Neural cell (in vitro differentiated cells): ENCODE measurements at regions not wholly inside any gene's neighbourhood (a gene's known extent, or its start where the extent isn't known, plus 50 kb on each side); places are given as distances from the start of the nearest gene placed in this dataset.

Experiments
- H2AFZ ChIP-seq: fragments of 200-600, 300-800 bp; sonication (generic), shearing (Covaris generic); 2 replicates; pipeline ENCODE4 v1.6.0; 2014; ENCODE audit warnings: low read depth, mild to moderate bottlenecking, antibody characterized with exemption, low read length, moderate library complexity
- H3F3A ChIP-seq: fragments of 200-600 bp; shearing (Covaris generic); 2 replicates; pipeline ENCODE4 v1.6.1; 2016; ENCODE audit warnings: mild to moderate bottlenecking, moderate library complexity, mixed read lengths, antibody characterized with exemption, low read length; ENCODE audit not compliant: insufficient read depth, poor library complexity, severe bottlenecking
- H3K27ac ChIP-seq: fragments of 200-600, 300-800 bp; sonication (generic), shearing (Covaris generic); 2 replicates; pipeline ENCODE4 v1.5.1; 2014; ENCODE audit warnings: mild to moderate bottlenecking, low read length, moderate library complexity
- H3K27me3 ChIP-seq: fragments of 300-800, 200-600 bp; sonication (generic), shearing (Covaris generic); 2 replicates; pipeline ENCODE4 v1.6.0; 2014; ENCODE audit warnings: mild to moderate bottlenecking, low read depth, low read length, moderate library complexity; ENCODE audit not compliant: insufficient read depth
- H3K36me3 ChIP-seq: fragments of 300-800, 200-600 bp; sonication (generic), shearing (Covaris generic); 2 replicates; pipeline ENCODE4 v1.5.1; 2014; ENCODE audit warnings: mild to moderate bottlenecking, antibody characterized with exemption, low read length, moderate library complexity; ENCODE audit not compliant: insufficient read depth
- H3K4me2 ChIP-seq: fragments of 300-800, 200-600 bp; sonication (generic), shearing (Covaris generic); 2 replicates; pipeline ENCODE4 v1.6.0; 2014; ENCODE audit warnings: mild to moderate bottlenecking, low read length
- H3K4me3 ChIP-seq: fragments of 300-800, 200-600 bp; sonication (generic), shearing (Covaris generic); 2 replicates; pipeline ENCODE4 v1.5.1; 2014; ENCODE audit warnings: mild to moderate bottlenecking, low read length, moderate library complexity
- H3K79me2 ChIP-seq: fragments of 200-600 bp; shearing (Covaris generic); replicated peaks from 2 replicates; pipeline ENCODE4 v1.6.0; 2014; ENCODE audit warnings: mild to moderate bottlenecking, low read length, moderate library complexity; ENCODE audit not compliant: insufficient read depth
- H3K9ac ChIP-seq: fragments of 300-800, 200-600 bp; sonication (generic), shearing (Covaris generic); 2 replicates; pipeline ENCODE4 v1.6.1; 2016; ENCODE audit warnings: mild to moderate bottlenecking, low read length, mixed read lengths
- H3K9me2 ChIP-seq: fragments of 200-600 bp; shearing (Covaris generic); 2 replicates; pipeline ENCODE4 v1.6.1; 2016; ENCODE audit warnings: mild to moderate bottlenecking, low read length, mixed read lengths; ENCODE audit not compliant: insufficient read depth
- H3K9me3 ChIP-seq: fragments of 200-600, 300-800 bp; sonication (generic), shearing (Covaris generic); 2 replicates; pipeline ENCODE4 v1.6.1; 2016; ENCODE audit warnings: mild to moderate bottlenecking, mixed run types, low read length, moderate library complexity, mixed read lengths
- H4K20me1 ChIP-seq: fragments of 200-600 bp; shearing (Covaris generic); 2 replicates; pipeline ENCODE4 v1.6.1; 2016; ENCODE audit warnings: mild to moderate bottlenecking, mixed run types; ENCODE audit not compliant: insufficient read depth
- EP300 ChIP-seq: fragments of 450-650 bp; conservative IDR thresholded peaks from 2 replicates; pipeline ENCODE4 v1.6.1; 2014; ENCODE audit warnings: antibody characterized with exemption, mild to moderate bottlenecking, moderate library complexity; ENCODE audit not compliant: poor library complexity, severe bottlenecking
- EZH2 ChIP-seq: fragments of 200-600, 300-800 bp; shearing (Covaris generic), sonication (generic); IDR thresholded peaks from 2 replicates; pipeline ENCODE4 v1.6.1; 2014; ENCODE audit warnings: antibody characterized with exemption, low read length, borderline replicate concordance, mild to moderate bottlenecking; ENCODE audit not compliant: insufficient read depth, poor library complexity, severe bottlenecking
- MXI1 ChIP-seq: fragments of 450-650 bp; conservative IDR thresholded peaks from 2 replicates; pipeline ENCODE4 v1.6.1; 2014; ENCODE audit warnings: antibody characterized with exemption, mild to moderate bottlenecking; ENCODE audit not compliant: poor library complexity, severe bottlenecking
- POLR2AphosphoS5 ChIP-seq: IDR thresholded peaks from 2 replicates; pipeline ENCODE4 v1.6.1; 2012
- RAD21 ChIP-seq: fragments of 450-650 bp; conservative IDR thresholded peaks from 2 replicates; pipeline ENCODE4 v1.6.1; 2014; ENCODE audit warnings: antibody characterized with exemption, mild to moderate bottlenecking, moderate library complexity
- SMC3 ChIP-seq: fragments of 450-650 bp; conservative IDR thresholded peaks from 2 replicates; pipeline ENCODE4 v1.6.1; 2014; ENCODE audit warnings: antibody characterized with exemption, mild to moderate bottlenecking, moderate library complexity; ENCODE audit not compliant: poor library complexity
- TAF1 ChIP-seq: IDR thresholded peaks from 2 replicates; pipeline ENCODE4 v1.6.1; 2012; ENCODE audit warnings: low read depth
- TF ChIP-seq, protein P1 (sequence below): fragments of 450-650 bp; IDR thresholded peaks from 2 replicates; pipeline ENCODE4 v1.5.1; 2014; ENCODE audit warnings: antibody characterized with exemption, mild to moderate bottlenecking, moderate library complexity; ENCODE audit not compliant: poor library complexity, severe bottlenecking
- TF ChIP-seq, protein P2 (sequence below): IDR thresholded peaks from 2 replicates; pipeline ENCODE4 v1.6.1; 2012; ENCODE audit warnings: borderline replicate concordance

DNA sequence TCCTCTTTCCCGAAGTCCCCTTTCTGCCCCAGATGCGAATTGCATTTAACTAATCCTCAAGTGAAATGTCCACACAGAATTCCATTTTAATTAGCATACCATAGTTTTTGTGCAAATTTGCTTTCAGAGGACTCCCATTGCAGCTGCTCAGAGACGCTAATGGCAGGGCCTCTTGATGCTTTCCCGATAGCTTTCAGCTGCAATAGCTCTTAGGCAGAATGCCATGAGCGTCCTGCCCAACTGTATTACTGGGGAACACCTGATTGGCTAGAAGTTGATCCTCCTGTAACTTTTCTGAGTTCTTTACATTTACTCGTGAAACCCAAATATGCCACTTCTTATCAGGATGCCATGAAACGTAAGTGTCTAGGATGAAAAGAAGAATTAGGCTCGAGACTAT lies 203.0 kb downstream of the UTP18 start:
- Histone ChIP-seq H3F3A (no peaks in the 10 kb centered on the region), H3K79me2 (no peaks in the 10 kb centered on the region), H3K9me2 (no peaks in the 10 kb centered on the region), H3K4me3 (no peak overlapping the region), H3K9ac (no peak overlapping the region), H4K20me1 (no peaks in the 10 kb centered on the region), H2AFZ (no peak overlapping the region), H3K36me3 (no peaks in the 10 kb centered on the region), H3K27me3 (no peaks in the 10 kb centered on the region), H3K4me2 (no peak overlapping the region), H3K9me3 (no peaks in the 10 kb centered on the region), H3K27ac (no peak overlapping the region)
- TF ChIP-seq MXI1 (no peak), RAD21 (no peak), POLR2AphosphoS5 (no peak), EP300 (no peak), SMC3 (no peak), EZH2 (no peak), TAF1 (no peak)
- TF ChIP-seq, protein P1, sequence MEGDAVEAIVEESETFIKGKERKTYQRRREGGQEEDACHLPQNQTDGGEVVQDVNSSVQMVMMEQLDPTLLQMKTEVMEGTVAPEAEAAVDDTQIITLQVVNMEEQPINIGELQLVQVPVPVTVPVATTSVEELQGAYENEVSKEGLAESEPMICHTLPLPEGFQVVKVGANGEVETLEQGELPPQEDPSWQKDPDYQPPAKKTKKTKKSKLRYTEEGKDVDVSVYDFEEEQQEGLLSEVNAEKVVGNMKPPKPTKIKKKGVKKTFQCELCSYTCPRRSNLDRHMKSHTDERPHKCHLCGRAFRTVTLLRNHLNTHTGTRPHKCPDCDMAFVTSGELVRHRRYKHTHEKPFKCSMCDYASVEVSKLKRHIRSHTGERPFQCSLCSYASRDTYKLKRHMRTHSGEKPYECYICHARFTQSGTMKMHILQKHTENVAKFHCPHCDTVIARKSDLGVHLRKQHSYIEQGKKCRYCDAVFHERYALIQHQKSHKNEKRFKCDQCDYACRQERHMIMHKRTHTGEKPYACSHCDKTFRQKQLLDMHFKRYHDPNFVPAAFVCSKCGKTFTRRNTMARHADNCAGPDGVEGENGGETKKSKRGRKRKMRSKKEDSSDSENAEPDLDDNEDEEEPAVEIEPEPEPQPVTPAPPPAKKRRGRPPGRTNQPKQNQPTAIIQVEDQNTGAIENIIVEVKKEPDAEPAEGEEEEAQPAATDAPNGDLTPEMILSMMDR, result no peak
- TF ChIP-seq, protein P2, sequence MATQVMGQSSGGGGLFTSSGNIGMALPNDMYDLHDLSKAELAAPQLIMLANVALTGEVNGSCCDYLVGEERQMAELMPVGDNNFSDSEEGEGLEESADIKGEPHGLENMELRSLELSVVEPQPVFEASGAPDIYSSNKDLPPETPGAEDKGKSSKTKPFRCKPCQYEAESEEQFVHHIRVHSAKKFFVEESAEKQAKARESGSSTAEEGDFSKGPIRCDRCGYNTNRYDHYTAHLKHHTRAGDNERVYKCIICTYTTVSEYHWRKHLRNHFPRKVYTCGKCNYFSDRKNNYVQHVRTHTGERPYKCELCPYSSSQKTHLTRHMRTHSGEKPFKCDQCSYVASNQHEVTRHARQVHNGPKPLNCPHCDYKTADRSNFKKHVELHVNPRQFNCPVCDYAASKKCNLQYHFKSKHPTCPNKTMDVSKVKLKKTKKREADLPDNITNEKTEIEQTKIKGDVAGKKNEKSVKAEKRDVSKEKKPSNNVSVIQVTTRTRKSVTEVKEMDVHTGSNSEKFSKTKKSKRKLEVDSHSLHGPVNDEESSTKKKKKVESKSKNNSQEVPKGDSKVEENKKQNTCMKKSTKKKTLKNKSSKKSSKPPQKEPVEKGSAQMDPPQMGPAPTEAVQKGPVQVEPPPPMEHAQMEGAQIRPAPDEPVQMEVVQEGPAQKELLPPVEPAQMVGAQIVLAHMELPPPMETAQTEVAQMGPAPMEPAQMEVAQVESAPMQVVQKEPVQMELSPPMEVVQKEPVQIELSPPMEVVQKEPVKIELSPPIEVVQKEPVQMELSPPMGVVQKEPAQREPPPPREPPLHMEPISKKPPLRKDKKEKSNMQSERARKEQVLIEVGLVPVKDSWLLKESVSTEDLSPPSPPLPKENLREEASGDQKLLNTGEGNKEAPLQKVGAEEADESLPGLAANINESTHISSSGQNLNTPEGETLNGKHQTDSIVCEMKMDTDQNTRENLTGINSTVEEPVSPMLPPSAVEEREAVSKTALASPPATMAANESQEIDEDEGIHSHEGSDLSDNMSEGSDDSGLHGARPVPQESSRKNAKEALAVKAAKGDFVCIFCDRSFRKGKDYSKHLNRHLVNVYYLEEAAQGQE, result no peak

DNA sequence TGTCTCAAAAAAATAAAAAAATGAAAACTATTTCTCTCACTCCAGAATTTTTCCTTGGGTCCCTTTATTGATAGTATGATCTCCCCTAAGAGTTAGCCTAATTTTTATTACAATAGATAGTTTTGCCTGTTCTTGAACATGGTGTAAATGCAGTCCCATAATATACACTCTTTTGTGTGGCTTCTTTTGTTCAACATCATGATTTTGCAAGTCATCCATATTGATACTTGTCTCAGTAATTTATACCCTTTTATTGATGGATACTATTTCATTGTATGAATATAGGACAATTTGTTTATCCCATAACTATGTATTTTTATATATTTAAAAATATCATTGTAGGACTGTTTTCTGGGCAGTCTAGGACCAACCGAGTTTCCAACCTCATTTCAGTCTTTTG lies 207.0 kb downstream of the UTP18 start:
- no peaks in the 10 kb centered on the region for H3F3A ChIP-seq
- no peaks in the 10 kb centered on the region for H3K36me3 ChIP-seq
- no peaks in the 10 kb centered on the region for H3K79me2 ChIP-seq
- no peak overlapping the region for H3K4me2 ChIP-seq
- H3K9ac ChIP-seq, result no peak overlapping the region
- no peak overlapping the region for H3K4me3 ChIP-seq
- H3K27ac ChIP-seq, result no peak overlapping the region
- H4K20me1 ChIP-seq, result no peaks in the 10 kb centered on the region
- H3K27me3 ChIP-seq, result no peaks in the 10 kb centered on the region
- no peaks in the 10 kb centered on the region for H3K9me3 ChIP-seq
- TF ChIP-seq EP300 (no peak), POLR2AphosphoS5 (no peak), RAD21 (no peak), EZH2 (no peak), SMC3 (no peak), TAF1 (no peak), MXI1 (no peak)
- TF ChIP-seq, protein P1, result no peak
- TF ChIP-seq, protein P2, result no peak
- H2AFZ ChIP-seq, result no peak overlapping the region
- H3K9me2 ChIP-seq, result no peaks in the 10 kb centered on the region
